Astrocyte of the spinal cord (primary cell): ENCODE measurements at regions not wholly inside any gene's neighbourhood (a gene's known extent, or its start where the extent isn't known, plus 50 kb on each side); places are given as distances from the start of the nearest gene placed in this dataset.

Experiments used
- DNase-seq: peaks from one replicate; pipeline ENCODE4 v3.0.0; 2011; ENCODE audit warnings: low read depth, low spot score
- H3K4me3 ChIP-seq: 2 replicates; pipeline ENCODE4 v1.5.1; 2011; ENCODE audit warnings: low read depth, mild to moderate bottlenecking, low read length, moderate library complexity
- CTCF ChIP-seq: IDR thresholded peaks from 2 replicates; pipeline ENCODE4 v1.5.1; 2012; ENCODE audit warnings: low read depth, mild to moderate bottlenecking, low read length, inconsistent platforms
- in situ Hi-C: cut with HindIII; loops from 2 replicates; pipeline ENCODE4 v1.10.0; 2017; ENCODE audit warnings: low sequenced_read_pairs

- no peak overlapping the region for H3K4me3 ChIP-seq
- no peak for DNase-seq
- TF ChIP-seq CTCF, result no peak
- in situ Hi-C loops, result no loop called here
Measured at GRCh38 chrX:6695717-6696116, 160.8 kb upstream of the VCX3A start.

GRCh38 chrX:6694977-6695376 lies 160.1 kb upstream of the VCX3A start:
- in situ Hi-C loops, result no loop called here
- H3K4me3 ChIP-seq, result no peak overlapping the region
- TF ChIP-seq CTCF, result no peak
- DNase-seq, result no peak

DNA sequence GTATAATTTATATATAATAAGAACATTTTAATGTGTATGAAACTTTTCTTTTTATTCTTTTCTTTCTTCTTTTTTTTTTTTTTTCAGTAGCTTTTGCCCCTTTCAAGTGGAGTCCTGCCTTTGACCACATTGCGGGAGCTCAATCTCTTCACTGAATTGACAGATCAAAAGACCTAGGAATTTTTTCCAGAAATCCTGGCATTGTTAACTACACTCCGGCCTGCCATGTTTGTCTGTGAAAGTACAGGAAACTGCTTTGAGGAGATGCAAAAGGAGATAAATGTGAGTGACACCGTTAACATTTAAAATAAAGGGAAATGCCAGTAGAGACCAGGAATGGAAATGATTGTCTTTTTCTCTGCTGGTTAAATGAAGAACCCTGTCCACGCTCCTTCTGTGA lies 159.3 kb upstream of the VCX3A start:
- in situ Hi-C loops, result no loop called here
- TF ChIP-seq CTCF, result no peak
- DNase-seq, result no peak
- H3K4me3 ChIP-seq, result no peak overlapping the region

DNA sequence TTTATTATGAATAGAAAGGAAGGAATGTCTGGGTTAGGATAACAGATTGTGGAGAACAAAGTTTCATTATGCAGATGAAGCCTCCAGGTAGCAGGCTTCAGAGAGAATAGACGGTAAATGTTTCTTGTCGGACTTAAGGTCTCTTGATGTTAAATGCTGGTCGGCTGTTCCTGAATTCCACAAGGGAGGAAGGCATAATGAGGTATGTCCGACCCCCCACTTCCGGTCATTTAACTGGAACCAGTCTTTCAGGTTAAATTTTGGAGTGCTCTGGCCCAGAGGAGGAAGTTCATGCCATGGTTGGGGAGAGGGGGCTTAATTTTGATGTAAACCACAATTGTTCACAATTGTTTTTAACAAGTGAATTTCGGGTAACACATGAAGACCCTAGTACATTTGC lies 158.1 kb upstream of the VCX3A start:
- no peak for TF ChIP-seq CTCF
- H3K4me3 ChIP-seq, result no peak overlapping the region
- DNase-seq, result no peak
- in situ Hi-C loops, result no loop called here

DNA sequence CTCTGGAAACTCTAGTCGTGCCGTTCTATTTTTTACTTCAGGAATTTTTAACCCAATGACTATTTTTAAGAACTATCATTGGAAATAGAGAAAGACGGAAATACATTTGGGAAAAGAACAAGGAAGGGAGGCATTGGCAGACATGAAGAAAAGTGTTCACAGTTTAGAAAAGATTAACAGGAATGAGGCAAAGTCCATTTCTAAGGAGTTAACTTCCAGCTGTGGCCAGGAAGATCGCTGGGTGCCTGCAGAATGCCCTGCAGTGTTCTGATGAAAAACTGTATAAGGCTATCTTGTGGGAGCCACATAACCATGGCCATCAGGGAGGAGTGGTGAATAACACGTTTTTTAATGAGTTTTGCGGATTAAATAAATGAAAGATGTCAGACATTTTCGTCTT lies 150.6 kb upstream of the VCX3A start:
- in situ Hi-C loops, result no loop called here
- DNase-seq, result no peak
- no peak overlapping the region for H3K4me3 ChIP-seq
- no peak for TF ChIP-seq CTCF

DNA sequence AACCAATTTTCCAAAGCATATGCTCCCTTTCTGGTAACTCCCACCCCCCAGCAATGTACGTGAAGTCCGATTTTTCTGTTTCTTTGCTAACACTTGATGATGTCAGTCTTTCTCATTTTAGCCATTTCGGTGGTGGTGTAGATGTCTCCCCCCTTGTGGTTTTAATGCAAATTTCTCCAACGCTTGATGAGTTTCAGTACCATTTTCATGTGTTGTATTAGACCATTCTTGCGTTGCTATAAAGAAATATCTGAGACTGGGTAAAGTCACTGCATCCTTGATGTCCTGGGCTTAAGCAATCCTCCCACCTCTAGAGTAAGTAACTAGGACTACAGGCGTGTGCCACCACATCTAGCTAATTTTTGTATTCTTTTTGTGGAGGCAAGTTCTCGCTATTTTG lies 148.4 kb upstream of the VCX3A start:
- in situ Hi-C loops, result no loop called here
- no peak overlapping the region for H3K4me3 ChIP-seq
- no peak for TF ChIP-seq CTCF
- no peak for DNase-seq

DNA sequence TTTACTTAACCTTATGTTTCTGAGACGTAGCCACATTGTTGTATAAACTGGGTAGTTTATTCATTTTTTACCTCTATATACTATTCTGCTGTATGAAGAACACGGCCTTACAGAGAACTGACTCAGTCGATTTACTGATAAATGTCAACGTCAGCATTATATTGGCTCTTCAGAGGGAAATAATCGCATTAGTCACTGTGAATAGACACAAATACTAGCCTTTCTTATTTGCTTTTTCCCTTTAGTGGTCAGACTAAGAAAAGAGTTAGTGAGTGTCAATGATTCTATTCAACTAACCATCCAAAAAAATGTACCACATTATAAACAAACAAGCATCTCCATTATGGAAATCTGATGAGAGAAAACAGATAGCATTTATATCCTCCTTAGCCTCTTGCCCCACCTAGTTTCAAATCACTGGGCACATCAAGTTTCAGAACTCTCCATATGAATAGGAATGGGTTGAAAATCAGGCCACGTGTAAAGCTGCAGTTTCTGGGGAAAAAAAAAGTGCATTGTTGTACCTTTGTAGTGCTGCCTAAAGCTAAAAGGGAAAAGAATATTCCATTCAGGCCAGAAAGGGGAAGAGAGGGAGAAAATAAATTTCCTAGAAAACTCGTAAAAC lies 146.7 kb upstream of the VCX3A start:
- no peak for TF ChIP-seq CTCF
- no peak overlapping the region for H3K4me3 ChIP-seq
- in situ Hi-C loops, result no loop called here
- DNase-seq, result no peak
